Ishikawa (cell line): ENCODE measurements at regions not wholly inside any gene's neighbourhood (a gene's known extent, or its start where the extent isn't known, plus 50 kb on each side); places are given as distances from the start of the nearest gene placed in this dataset.

Experiments used
- TAF1 ChIP-seq: IDR thresholded peaks from 2 replicates; pipeline ENCODE4 v1.6.1; 2012; ENCODE audit warnings: low read depth, mild to moderate bottlenecking
- YY1 ChIP-seq: IDR thresholded peaks from 2 replicates; pipeline ENCODE4 v1.6.1; 2012; ENCODE audit warnings: low read depth

DNA sequence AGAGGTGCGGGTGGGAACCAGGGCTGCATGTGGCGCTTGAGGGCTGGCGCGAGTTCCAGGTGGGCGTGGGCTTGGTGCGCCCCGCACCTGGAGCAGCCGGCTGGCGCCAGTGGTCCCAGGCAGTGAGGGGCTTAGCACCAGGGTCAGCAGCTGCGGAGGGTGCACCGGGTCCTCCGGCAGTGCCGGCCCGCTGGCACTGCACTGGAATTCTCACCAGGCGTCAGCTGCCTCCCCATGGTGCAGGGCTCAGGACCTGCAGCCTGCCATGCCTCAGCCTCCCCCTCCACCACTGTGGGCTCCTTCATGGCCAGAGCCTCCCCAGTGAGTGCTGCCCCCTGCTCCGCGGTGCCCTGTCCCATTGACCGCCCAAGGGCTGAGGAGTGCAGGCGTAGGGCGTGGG lies 174.0 kb downstream of the ADAM29 start:
- TF ChIP-seq YY1 (no peak), TAF1 (no peak)
